GM23338 (cell line): ENCODE measurements at regions not wholly inside any gene's neighbourhood (a gene's known extent, or its start where the extent isn't known, plus 50 kb on each side); places are given as distances from the start of the nearest gene placed in this dataset.

Source experiments
- ATAC-seq: fragments of 200-7000 bp; cut with Tn5 transposase; 3 replicates; pipeline ENCODE4 v1.9.1; 2020
- DNase-seq: peaks from one replicate; pipeline ENCODE4 v3.0.0-alpha.2; 2015; ENCODE audit warnings: low spot score
- H2AFZ ChIP-seq: fragments of 200-600 bp; sonication (generic); 2 replicates; pipeline ENCODE4 v1.8.0; 2016; ENCODE audit warnings: antibody characterized with exemption, mild to moderate bottlenecking, moderate library complexity
- H3F3A ChIP-seq: fragments of 200-600 bp; sonication (generic); replicated peaks from 2 replicates; pipeline ENCODE4 v1.8.0; 2017; ENCODE audit warnings: antibody characterized with exemption, mixed run types, low read depth
- H3K27ac ChIP-seq: fragments of 200-600 bp; sonication (generic); 2 replicates; pipeline ENCODE4 v1.6.1; 2016; ENCODE audit warnings: low read depth
- H3K27me3 ChIP-seq: fragments of 200-600 bp; sonication (generic); 2 replicates; pipeline ENCODE4 v1.8.0; 2016; ENCODE audit warnings: mild to moderate bottlenecking, mixed run types, moderate library complexity; ENCODE audit not compliant: insufficient read depth
- H3K36me3 ChIP-seq: fragments of 200-600 bp; sonication (generic); 2 replicates; pipeline ENCODE4 v1.8.0; 2016; ENCODE audit warnings: mild to moderate bottlenecking; ENCODE audit not compliant: insufficient read depth
- H3K4me1 ChIP-seq: fragments of 200-600 bp; sonication (generic); 2 replicates; pipeline ENCODE4 v1.8.0; 2016; ENCODE audit warnings: mild to moderate bottlenecking, moderate library complexity; ENCODE audit not compliant: insufficient read depth
- H3K4me2 ChIP-seq: fragments of 200-600 bp; sonication (generic); 2 replicates; pipeline ENCODE4 v1.7.1; 2017; ENCODE audit warnings: mixed run types
- H3K4me3 ChIP-seq: fragments of 200-600 bp; sonication (generic); 2 replicates; pipeline ENCODE4 v1.6.1; 2016; ENCODE audit warnings: mixed run types
- H3K79me2 ChIP-seq: fragments of 200-600 bp; sonication (generic); replicated peaks from 2 replicates; pipeline ENCODE4 v1.8.0; 2017; ENCODE audit warnings: mild to moderate bottlenecking; ENCODE audit not compliant: insufficient read depth
- H3K9me2 ChIP-seq: fragments of 200-600 bp; sonication (generic); 2 replicates; pipeline ENCODE4 v1.8.0; 2017; ENCODE audit not compliant: insufficient read depth
- H4K20me1 ChIP-seq: fragments of 200-600 bp; sonication (generic); replicated peaks from 2 replicates; pipeline ENCODE4 v1.8.0; 2017; ENCODE audit warnings: mild to moderate bottlenecking; ENCODE audit not compliant: insufficient read depth
- H3K27ac Mint-ChIP-seq: 2 replicates; pipeline ENCODE4 v1.8.0; 2020; ENCODE audit warnings: inconsistent platforms, mild to moderate bottlenecking, moderate library complexity, mixed read lengths
- H3K27me3 Mint-ChIP-seq: 3 replicates; pipeline ENCODE4 v1.8.0; 2022; ENCODE audit warnings: low read depth, mild to moderate bottlenecking, moderate library complexity, mixed read lengths, inconsistent platforms; ENCODE audit not compliant: insufficient read depth, poor library complexity
- H3K36me3 Mint-ChIP-seq: 3 replicates; pipeline ENCODE4 v1.8.0; 2021; ENCODE audit warnings: low read depth, mild to moderate bottlenecking, inconsistent platforms, moderate library complexity, mixed read lengths
- H3K4me1 Mint-ChIP-seq: 3 replicates; pipeline ENCODE4 v1.8.0; 2020; ENCODE audit warnings: mild to moderate bottlenecking, inconsistent platforms, mixed read lengths
- H3K4me3 Mint-ChIP-seq: 3 replicates; pipeline ENCODE4 v1.8.0; 2021; ENCODE audit warnings: moderate library complexity, mild to moderate bottlenecking, inconsistent platforms, mixed read lengths
- H3K9me3 Mint-ChIP-seq: 3 replicates; pipeline ENCODE4 v1.8.0; 2020; ENCODE audit warnings: moderate library complexity, mild to moderate bottlenecking, inconsistent platforms, mixed read lengths
- CREB1 ChIP-seq: fragments of 250-450 bp; sonication (Bioruptor Pico); IDR thresholded peaks from 2 replicates; pipeline ENCODE4 v1.5.0; 2020; ENCODE audit warnings: low read depth, mild to moderate bottlenecking, moderate library complexity
- CTCF ChIP-seq, 2 experiments: fragments of 200-600 bp in 1 of 2; sonication (generic) in 1 of 2; conservative IDR thresholded peaks; 2 replicates each; pipeline versions ENCODE4 v1.5.1 to v1.6.1; 2016 to 2017; ENCODE audit warnings: antibody characterized with exemption in 2 of 2, low read depth in 2 of 2, mild to moderate bottlenecking in 2 of 2, moderate library complexity in 1 of 2
- ETS1 ChIP-seq: IDR thresholded peaks from 2 replicates; pipeline ENCODE4 v1.6.1; 2016; ENCODE audit warnings: antibody characterized with exemption
- EZH2 ChIP-seq: fragments of 200-600 bp; sonication (generic); IDR thresholded peaks from one replicate; pipeline ENCODE4 v1.8.0; 2017; ENCODE audit warnings: antibody characterized with exemption, mild to moderate bottlenecking, low read depth; ENCODE audit not compliant: unreplicated experiment
- EZH2phosphoT487 ChIP-seq: fragments of 200-600 bp; sonication (generic); IDR thresholded peaks from one replicate; pipeline ENCODE4 v1.8.1; 2018; ENCODE audit warnings: antibody characterized with exemption; ENCODE audit not compliant: unreplicated experiment
- JUNB ChIP-seq: IDR thresholded peaks from one replicate; pipeline ENCODE4 v1.6.1; 2016; ENCODE audit warnings: antibody characterized with exemption; ENCODE audit not compliant: unreplicated experiment
- NANOG ChIP-seq: IDR thresholded peaks from 2 replicates; pipeline ENCODE4 v1.6.1; 2016; ENCODE audit warnings: antibody characterized with exemption, borderline replicate concordance
- POLR2AphosphoS5 ChIP-seq: IDR thresholded peaks from 2 replicates; pipeline ENCODE4 v1.6.1; 2016; ENCODE audit warnings: antibody characterized with exemption, low read depth
- STAT1 ChIP-seq: IDR thresholded peaks from one replicate; pipeline ENCODE4 v1.6.1; 2016; ENCODE audit warnings: antibody characterized with exemption; ENCODE audit not compliant: unreplicated experiment
- ZNF114 ChIP-seq: fragments of 250-450 bp; sonication (Bioruptor Pico); IDR thresholded peaks from 2 replicates; pipeline ENCODE4 v1.5.0; 2020; ENCODE audit warnings: mild to moderate bottlenecking, moderate library complexity
- ZNF331 ChIP-seq: fragments of 250-450 bp; sonication (Bioruptor Pico); IDR thresholded peaks from 2 replicates; pipeline ENCODE4 v1.5.0; 2020; ENCODE audit warnings: low read depth, mild to moderate bottlenecking, moderate library complexity
- ZNF462 ChIP-seq: fragments of 250-450 bp; sonication (Bioruptor Pico); IDR thresholded peaks from 2 replicates; pipeline ENCODE4 v1.5.0; 2020; ENCODE audit warnings: mild to moderate bottlenecking, moderate library complexity
- TF ChIP-seq, protein P1 (sequence below): IDR thresholded peaks from one replicate; pipeline ENCODE4 v1.6.1; 2018; ENCODE audit warnings: antibody characterized with exemption; ENCODE audit not compliant: unreplicated experiment

GRCh38 chr5:146967646-146968045 lies 89.1 kb upstream of the PPP2R2B start:
- no peaks in the 10 kb centered on the region for H3F3A ChIP-seq
- no peaks in the 10 kb centered on the region for H4K20me1 ChIP-seq
- Mint-ChIP-seq H3K9me3 (no peaks in the 10 kb centered on the region), H3K27ac (no peak overlapping the region), H3K4me1 (peaks cover 2% of the 10 kb centered on the region), H3K36me3 (no peaks in the 10 kb centered on the region), H3K27me3 (peaks cover 5% of the 10 kb centered on the region), H3K4me3 (no peak overlapping the region)
- no peaks in the 10 kb centered on the region for H3K27me3 ChIP-seq
- H3K4me1 ChIP-seq = no peaks in the 10 kb centered on the region
- ATAC-seq = no peak
- H3K4me2 ChIP-seq = no peak overlapping the region
- no peak overlapping the region for H2AFZ ChIP-seq
- no peak overlapping the region for H3K27ac ChIP-seq
- H3K4me3 ChIP-seq = no peak overlapping the region
- H3K36me3 ChIP-seq = no peaks in the 10 kb centered on the region
- H3K79me2 ChIP-seq = no peaks in the 10 kb centered on the region
- no peaks in the 10 kb centered on the region for H3K9me2 ChIP-seq
- TF ChIP-seq ZNF114 (CRISPR knock-in tag) (no peak), NANOG (no peak), CREB1 (no peak), EZH2 (no peak), POLR2AphosphoS5 (no peak), STAT1 (no peak), EZH2phosphoT487 (no peak), JUNB (no peak), CTCF (conservative IDR thresholded peaks at IDR 0.05; ENCODE audit: low read depth in 2 of 2) (no peak), ZNF331 (no peak), ZNF462 (CRISPR knock-in tag) (no peak), ETS1 (no peak)
- TF ChIP-seq, protein P1, sequence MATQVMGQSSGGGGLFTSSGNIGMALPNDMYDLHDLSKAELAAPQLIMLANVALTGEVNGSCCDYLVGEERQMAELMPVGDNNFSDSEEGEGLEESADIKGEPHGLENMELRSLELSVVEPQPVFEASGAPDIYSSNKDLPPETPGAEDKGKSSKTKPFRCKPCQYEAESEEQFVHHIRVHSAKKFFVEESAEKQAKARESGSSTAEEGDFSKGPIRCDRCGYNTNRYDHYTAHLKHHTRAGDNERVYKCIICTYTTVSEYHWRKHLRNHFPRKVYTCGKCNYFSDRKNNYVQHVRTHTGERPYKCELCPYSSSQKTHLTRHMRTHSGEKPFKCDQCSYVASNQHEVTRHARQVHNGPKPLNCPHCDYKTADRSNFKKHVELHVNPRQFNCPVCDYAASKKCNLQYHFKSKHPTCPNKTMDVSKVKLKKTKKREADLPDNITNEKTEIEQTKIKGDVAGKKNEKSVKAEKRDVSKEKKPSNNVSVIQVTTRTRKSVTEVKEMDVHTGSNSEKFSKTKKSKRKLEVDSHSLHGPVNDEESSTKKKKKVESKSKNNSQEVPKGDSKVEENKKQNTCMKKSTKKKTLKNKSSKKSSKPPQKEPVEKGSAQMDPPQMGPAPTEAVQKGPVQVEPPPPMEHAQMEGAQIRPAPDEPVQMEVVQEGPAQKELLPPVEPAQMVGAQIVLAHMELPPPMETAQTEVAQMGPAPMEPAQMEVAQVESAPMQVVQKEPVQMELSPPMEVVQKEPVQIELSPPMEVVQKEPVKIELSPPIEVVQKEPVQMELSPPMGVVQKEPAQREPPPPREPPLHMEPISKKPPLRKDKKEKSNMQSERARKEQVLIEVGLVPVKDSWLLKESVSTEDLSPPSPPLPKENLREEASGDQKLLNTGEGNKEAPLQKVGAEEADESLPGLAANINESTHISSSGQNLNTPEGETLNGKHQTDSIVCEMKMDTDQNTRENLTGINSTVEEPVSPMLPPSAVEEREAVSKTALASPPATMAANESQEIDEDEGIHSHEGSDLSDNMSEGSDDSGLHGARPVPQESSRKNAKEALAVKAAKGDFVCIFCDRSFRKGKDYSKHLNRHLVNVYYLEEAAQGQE = no peak
- DNase-seq = no peak
